Ectodermal cell (in vitro differentiated cells): ENCODE measurements at regions not wholly inside any gene's neighbourhood (a gene's known extent, or its start where the extent isn't known, plus 50 kb on each side); places are given as distances from the start of the nearest gene placed in this dataset.

ENCODE experiments used
- H3K27ac ChIP-seq: 2 replicates; pipeline ENCODE4 v1.7.0; 2013; ENCODE audit warnings: mild to moderate bottlenecking, low read depth, low read length; ENCODE audit not compliant: insufficient read depth, poor library complexity, severe bottlenecking
- H3K27me3 ChIP-seq: 2 replicates; pipeline ENCODE4 v1.7.0; 2013; ENCODE audit warnings: mild to moderate bottlenecking, low read length; ENCODE audit not compliant: insufficient read depth, control insufficient read depth, poor library complexity, severe bottlenecking
- H3K36me3 ChIP-seq: one replicate; pipeline ENCODE4 v1.7.0; 2013; ENCODE audit warnings: low read length; ENCODE audit not compliant: control insufficient read depth, insufficient read depth
- H3K4me1 ChIP-seq: one replicate; pipeline ENCODE4 v1.7.0; 2013; ENCODE audit warnings: low read length; ENCODE audit not compliant: control insufficient read depth, insufficient read depth
- H3K4me3 ChIP-seq: 2 replicates; pipeline ENCODE4 v1.7.0; 2013; ENCODE audit warnings: low read depth, low read length, control low read depth; ENCODE audit not compliant: insufficient read depth
- H3K9me3 ChIP-seq: 2 replicates; pipeline ENCODE4 v1.7.0; 2013; ENCODE audit warnings: mild to moderate bottlenecking, low read length, moderate library complexity; ENCODE audit not compliant: control insufficient read depth
- WGBS, 2 experiments: methylation state at CpG; one replicate each; pipeline ENCODE4 v1.1.7; 2013; ENCODE audit warnings: missing lambda C conversion rate in 2 of 2; 5-methylcytosine and 5-hydroxymethylcytosine counted together

- no peaks in the 10 kb centered on the region for H3K27me3 ChIP-seq
- WGBS, 2 experiments, result 78 to 87% methylated on average over 2 of the region's 2 CpGs
- no peak overlapping the region for H3K4me3 ChIP-seq
- H3K27ac ChIP-seq, result no peak overlapping the region
- H3K4me1 ChIP-seq, result no peaks in the 10 kb centered on the region
- no peaks in the 10 kb centered on the region for H3K9me3 ChIP-seq
- H3K36me3 ChIP-seq, result no peaks in the 10 kb centered on the region
Measured at GRCh38 chr4:15303052-15303641, 124.7 kb upstream of the C1QTNF7 start.

GRCh38 chr4:15314974-15315373, 112.9 kb upstream of the C1QTNF7 start:
- H3K9me3 ChIP-seq, result no peaks in the 10 kb centered on the region
- H3K4me1 ChIP-seq, result no peaks in the 10 kb centered on the region
- H3K27ac ChIP-seq, result no peak overlapping the region
- WGBS, 2 experiments, result 90 to 97% methylated on average over 3 of the region's 3 CpGs
- H3K27me3 ChIP-seq, result no peaks in the 10 kb centered on the region
- no peaks in the 10 kb centered on the region for H3K36me3 ChIP-seq
- no peak overlapping the region for H3K4me3 ChIP-seq

GRCh38 chr4:15317246-15317645, 110.6 kb upstream of the C1QTNF7 start:
- Histone ChIP-seq H3K4me3 (no peak overlapping the region), H3K9me3 (no peaks in the 10 kb centered on the region), H3K27ac (no peak overlapping the region), H3K27me3 (no peaks in the 10 kb centered on the region), H3K36me3 (no peaks in the 10 kb centered on the region), H3K4me1 (no peaks in the 10 kb centered on the region)
- WGBS, 2 experiments, result 71 to 93% methylated on average over 2 to 3 of the region's 3 CpGs

- H3K4me1 ChIP-seq, result no peaks in the 10 kb centered on the region
- H3K36me3 ChIP-seq, result no peaks in the 10 kb centered on the region
- no peaks in the 10 kb centered on the region for H3K27me3 ChIP-seq
- H3K9me3 ChIP-seq, result no peaks in the 10 kb centered on the region
- WGBS, 2 experiments, result 96 to 100% methylated on average over 1 to 4 of the region's 4 CpGs
- H3K4me3 ChIP-seq, result no peak overlapping the region
- H3K27ac ChIP-seq, result no peak overlapping the region
Measured at GRCh38 chr4:15318621-15319348, 109.0 kb upstream of the C1QTNF7 start.

GRCh38 chr4:15320121-15320678, 107.6 kb upstream of the C1QTNF7 start:
- 75 to 83% methylated on average over 1 of the region's 1 CpG for WGBS, 2 experiments

GRCh38 chr4:15322006-15322405, 105.8 kb upstream of the C1QTNF7 start:
- Histone ChIP-seq H3K4me1 (no peaks in the 10 kb centered on the region), H3K27me3 (no peaks in the 10 kb centered on the region), H3K4me3 (no peak overlapping the region), H3K36me3 (no peaks in the 10 kb centered on the region), H3K27ac (no peak overlapping the region), H3K9me3 (no peaks in the 10 kb centered on the region)
- whole genome bisulfite sequencing, 2 experiments, result 83 to 91% methylated on average over 2 to 3 of the region's 3 CpGs

More at GRCh38 chr4:15320121-15320678, 107.6 kb upstream of the C1QTNF7 start:
- no peak overlapping the region for H3K27ac ChIP-seq
- H3K4me3 ChIP-seq, result no peak overlapping the region
- H3K27me3 ChIP-seq, result no peaks in the 10 kb centered on the region
- no peaks in the 10 kb centered on the region for H3K9me3 ChIP-seq
- H3K36me3 ChIP-seq, result no peaks in the 10 kb centered on the region
- no peaks in the 10 kb centered on the region for H3K4me1 ChIP-seq

- no peaks in the 10 kb centered on the region for H3K36me3 ChIP-seq
- H3K9me3 ChIP-seq, result no peaks in the 10 kb centered on the region
- no peak overlapping the region for H3K4me3 ChIP-seq
- no peak overlapping the region for H3K27ac ChIP-seq
- no peaks in the 10 kb centered on the region for H3K27me3 ChIP-seq
- H3K4me1 ChIP-seq, result no peaks in the 10 kb centered on the region
- 88 to 91% methylated on average over 5 of the region's 5 CpGs for WGBS, 2 experiments
Measured at GRCh38 chr4:15325987-15326386, 101.8 kb upstream of the C1QTNF7 start.

- Histone ChIP-seq H3K36me3 (no peaks in the 10 kb centered on the region), H3K27me3 (no peaks in the 10 kb centered on the region), H3K9me3 (no peaks in the 10 kb centered on the region), H3K27ac (no peak overlapping the region), H3K4me1 (no peaks in the 10 kb centered on the region), H3K4me3 (no peak overlapping the region)
- 91 to 92% methylated on average over 7 of the region's 7 CpGs for WGBS, 2 experiments
Measured at GRCh38 chr4:15327311-15328298, 100.2 kb upstream of the C1QTNF7 start.

GRCh38 chr4:15331930-15332329, 95.9 kb upstream of the C1QTNF7 start:
- H3K27me3 ChIP-seq, result no peaks in the 10 kb centered on the region
- H3K4me1 ChIP-seq, result no peaks in the 10 kb centered on the region
- H3K4me3 ChIP-seq, result no peak overlapping the region
- H3K9me3 ChIP-seq, result no peaks in the 10 kb centered on the region
- no peak overlapping the region for H3K27ac ChIP-seq
- H3K36me3 ChIP-seq, result no peaks in the 10 kb centered on the region
- 88 to 94% methylated on average over 2 to 3 of the region's 3 CpGs for WGBS, 2 experiments

- H3K27me3 ChIP-seq, result no peaks in the 10 kb centered on the region
- H3K9me3 ChIP-seq, result no peaks in the 10 kb centered on the region
- no peak overlapping the region for H3K27ac ChIP-seq
- H3K4me1 ChIP-seq, result no peaks in the 10 kb centered on the region
- no peak overlapping the region for H3K4me3 ChIP-seq
- WGBS, 2 experiments, result 95 to 96% methylated on average over 3 to 4 of the region's 4 CpGs
- no peaks in the 10 kb centered on the region for H3K36me3 ChIP-seq
Measured at GRCh38 chr4:15332377-15332776, 95.5 kb upstream of the C1QTNF7 start.
